Astrocyte of the cerebellum (primary cell): ENCODE measurements at regions not wholly inside any gene's neighbourhood (a gene's known extent, or its start where the extent isn't known, plus 50 kb on each side); places are given as distances from the start of the nearest gene placed in this dataset.
"Not testable (repeated sequence)": the region's sequence is repeated elsewhere in the genome, so short reads cannot be mapped to it uniquely, and the experiment has no call there.

Experiments used
- DNase-seq: peaks from one replicate; pipeline ENCODE4 v3.0.0-alpha.2; 2011; ENCODE audit warnings: low read depth
- H3K4me3 ChIP-seq: 2 replicates; pipeline ENCODE4 v1.5.1; 2011; ENCODE audit warnings: mild to moderate bottlenecking, low read depth, low read length, moderate library complexity
- in situ Hi-C: cut with HindIII; loops from 2 replicates; pipeline ENCODE4 v1.10.0; 2017; ENCODE audit warnings: low sequenced_read_pairs
- TF ChIP-seq, protein P1 (sequence below): IDR thresholded peaks from 2 replicates; pipeline ENCODE4 v1.5.1; 2012; ENCODE audit warnings: low read length, low read depth, moderate library complexity, mild to moderate bottlenecking; ENCODE audit errors: missing control alignments

DNA sequence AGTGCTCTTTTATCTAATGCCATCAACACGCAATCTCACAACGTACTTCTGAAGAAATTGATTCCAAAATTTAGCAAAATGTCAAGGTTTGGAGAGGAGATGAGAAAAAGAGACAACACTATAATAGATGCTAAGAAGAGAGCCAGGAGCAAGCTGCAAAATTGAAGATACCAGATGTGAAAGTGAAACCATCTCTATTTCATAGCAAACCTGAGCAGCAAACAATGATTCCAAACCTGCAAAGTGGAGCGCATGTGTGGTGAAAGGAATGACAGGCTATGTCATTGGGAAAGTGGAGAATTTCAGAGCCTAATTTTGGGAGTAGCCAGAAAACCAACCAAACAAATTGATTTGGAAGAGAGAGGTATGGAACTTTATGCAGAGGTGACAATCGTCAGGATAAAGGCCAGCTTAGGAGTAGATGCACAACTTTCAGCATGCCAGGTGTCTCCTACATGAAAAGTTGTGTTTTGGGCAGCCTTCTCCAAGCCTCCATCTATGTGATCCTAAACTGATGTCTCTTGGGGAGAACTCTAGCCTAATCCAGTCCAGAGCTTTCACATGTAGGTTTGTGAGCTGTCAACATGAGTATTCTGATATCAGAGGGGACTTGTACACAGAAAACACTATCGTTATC is 158.4 kb upstream of the FNDC3A start:
- TF ChIP-seq, protein P1, sequence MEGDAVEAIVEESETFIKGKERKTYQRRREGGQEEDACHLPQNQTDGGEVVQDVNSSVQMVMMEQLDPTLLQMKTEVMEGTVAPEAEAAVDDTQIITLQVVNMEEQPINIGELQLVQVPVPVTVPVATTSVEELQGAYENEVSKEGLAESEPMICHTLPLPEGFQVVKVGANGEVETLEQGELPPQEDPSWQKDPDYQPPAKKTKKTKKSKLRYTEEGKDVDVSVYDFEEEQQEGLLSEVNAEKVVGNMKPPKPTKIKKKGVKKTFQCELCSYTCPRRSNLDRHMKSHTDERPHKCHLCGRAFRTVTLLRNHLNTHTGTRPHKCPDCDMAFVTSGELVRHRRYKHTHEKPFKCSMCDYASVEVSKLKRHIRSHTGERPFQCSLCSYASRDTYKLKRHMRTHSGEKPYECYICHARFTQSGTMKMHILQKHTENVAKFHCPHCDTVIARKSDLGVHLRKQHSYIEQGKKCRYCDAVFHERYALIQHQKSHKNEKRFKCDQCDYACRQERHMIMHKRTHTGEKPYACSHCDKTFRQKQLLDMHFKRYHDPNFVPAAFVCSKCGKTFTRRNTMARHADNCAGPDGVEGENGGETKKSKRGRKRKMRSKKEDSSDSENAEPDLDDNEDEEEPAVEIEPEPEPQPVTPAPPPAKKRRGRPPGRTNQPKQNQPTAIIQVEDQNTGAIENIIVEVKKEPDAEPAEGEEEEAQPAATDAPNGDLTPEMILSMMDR, result no peak

DNA sequence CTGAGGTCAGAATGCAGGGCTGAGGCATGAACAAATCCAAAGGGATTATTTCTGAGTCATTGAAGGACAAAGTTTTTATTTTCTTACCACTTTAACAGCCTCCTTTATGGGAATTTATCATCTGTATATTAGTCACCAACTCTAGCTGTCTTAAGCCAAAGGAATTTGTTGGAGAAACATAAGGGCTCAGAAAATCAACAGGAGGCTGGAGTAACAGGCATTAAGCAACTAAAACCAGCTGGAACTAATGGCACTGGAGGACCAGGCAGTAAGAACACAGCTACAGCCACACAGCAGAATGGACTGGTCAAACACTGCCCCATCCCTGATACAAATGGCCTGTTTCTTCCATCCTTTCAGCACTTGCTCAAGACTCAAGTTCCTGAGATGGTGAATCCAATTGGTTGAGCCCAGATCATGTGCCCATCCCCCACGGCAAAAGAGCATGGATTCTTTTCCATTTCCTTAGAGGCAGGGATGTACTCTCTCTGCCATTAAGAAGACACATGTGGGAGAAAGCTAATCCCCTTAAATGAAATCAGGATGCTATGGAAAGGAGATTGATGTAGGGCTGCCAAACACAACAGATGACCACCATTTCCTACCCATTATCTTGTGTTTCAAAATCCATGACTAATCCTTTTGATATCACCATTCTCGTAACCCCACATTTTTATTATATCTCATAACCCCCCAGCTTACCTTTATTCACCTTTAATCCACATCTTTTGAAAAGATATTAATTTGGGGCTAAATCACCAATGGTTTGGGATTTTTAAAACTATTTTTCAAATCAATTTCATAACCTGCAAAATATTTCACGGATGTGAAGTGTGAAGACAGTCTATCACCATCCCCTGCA is 157.0 kb upstream of the FNDC3A start:
- TF ChIP-seq, protein P1, result no peak
- in situ Hi-C loops, result no loop called here
- DNase-seq, result peak; percentile 92
- H3K4me3 ChIP-seq, result no peak overlapping the region

More for the DNA sequence above, 158.4 kb upstream of the FNDC3A start:
- DNase-seq, result no peak
- H3K4me3 ChIP-seq, result no peak overlapping the region
- in situ Hi-C loops, result no loop called here

DNA sequence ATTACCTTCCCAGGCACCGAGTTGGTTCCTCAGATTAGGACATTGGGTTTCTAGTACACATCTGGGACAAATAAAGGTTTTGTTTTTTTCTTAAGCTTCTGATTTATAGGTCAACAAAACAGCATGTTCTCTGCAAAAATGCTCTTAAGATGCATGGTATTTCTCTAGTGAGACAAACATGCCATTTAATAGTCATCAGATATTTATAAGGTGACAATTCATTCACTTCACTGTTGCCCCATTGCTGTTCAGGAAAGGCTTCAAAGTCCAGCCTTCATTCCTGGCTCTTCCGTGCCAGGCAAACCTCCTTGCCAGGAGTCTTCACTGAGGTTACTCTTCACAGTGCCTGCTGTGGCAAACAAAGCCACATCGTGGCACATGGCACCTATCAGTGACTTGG is 156.3 kb upstream of the FNDC3A start:
- no peak for DNase-seq
- TF ChIP-seq, protein P1, result no peak
- H3K4me3 ChIP-seq, result no peak overlapping the region
- in situ Hi-C loops, result no loop called here

DNA sequence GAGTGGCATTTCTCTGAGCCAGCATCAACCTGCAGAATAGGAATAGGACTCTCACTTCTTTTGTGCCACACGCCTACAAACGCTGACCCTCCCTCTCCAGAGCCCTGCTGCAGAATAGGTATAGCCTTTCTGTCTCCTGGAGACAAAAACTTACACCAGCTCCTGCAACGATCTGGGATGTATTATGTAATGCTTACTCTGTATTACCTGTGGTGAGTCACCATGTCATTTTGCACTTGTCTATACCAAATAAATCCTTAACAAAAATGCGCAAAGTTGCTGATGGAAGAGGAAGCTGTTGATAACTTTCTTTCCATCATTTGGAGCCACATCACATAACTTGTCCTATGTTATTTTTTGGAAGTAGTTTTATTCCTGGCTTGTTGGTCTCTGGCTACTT is 155.8 kb upstream of the FNDC3A start:
- DNase-seq, result no peak
- no peak overlapping the region for H3K4me3 ChIP-seq
- TF ChIP-seq, protein P1, result no peak
- in situ Hi-C loops, result no loop called here

DNA sequence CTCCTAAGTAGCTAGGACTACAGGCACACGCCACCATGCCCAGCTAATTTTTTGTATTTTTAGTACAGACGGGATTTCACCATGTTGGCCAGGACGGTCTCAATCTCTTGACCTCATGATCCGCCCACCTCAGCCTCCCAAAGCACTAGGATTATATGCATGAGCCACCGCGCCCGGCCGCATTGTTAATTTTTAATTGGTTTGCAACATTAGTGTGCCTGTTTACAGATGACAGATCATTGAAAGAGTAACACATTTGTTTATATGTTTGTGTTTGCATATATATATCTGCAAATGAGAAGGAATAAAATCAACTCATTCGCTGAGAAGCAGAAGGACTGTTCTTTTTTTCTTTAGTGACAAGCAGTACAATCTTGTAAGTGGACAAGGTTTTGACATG is 152.2 kb upstream of the FNDC3A start:
- in situ Hi-C loops, H3K4me3 ChIP-seq, DNase-seq: not testable (repeated sequence)

DNA sequence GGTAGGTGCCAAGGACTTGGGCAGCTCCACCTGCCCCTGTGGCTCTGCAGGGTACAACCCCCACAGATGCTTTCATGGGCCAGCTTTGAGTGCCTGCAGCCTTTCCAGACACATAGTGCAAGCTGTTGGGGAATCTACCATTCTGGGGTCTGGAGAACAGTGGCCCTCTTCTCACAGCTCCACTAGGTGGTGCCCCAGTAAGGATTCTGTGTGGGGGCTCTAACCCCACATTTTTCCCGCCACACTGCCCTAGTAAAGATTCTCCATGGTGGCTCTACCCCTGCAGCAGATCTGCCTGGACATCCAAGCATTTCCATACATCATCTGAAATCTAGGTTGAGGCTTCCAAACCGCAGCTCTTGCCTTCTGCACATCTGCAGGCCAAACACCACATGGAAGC is 149.7 kb upstream of the FNDC3A start:
- TF ChIP-seq, protein P1, result no peak
- no peak for DNase-seq
- in situ Hi-C loops, result no loop called here
- no peak overlapping the region for H3K4me3 ChIP-seq

DNA sequence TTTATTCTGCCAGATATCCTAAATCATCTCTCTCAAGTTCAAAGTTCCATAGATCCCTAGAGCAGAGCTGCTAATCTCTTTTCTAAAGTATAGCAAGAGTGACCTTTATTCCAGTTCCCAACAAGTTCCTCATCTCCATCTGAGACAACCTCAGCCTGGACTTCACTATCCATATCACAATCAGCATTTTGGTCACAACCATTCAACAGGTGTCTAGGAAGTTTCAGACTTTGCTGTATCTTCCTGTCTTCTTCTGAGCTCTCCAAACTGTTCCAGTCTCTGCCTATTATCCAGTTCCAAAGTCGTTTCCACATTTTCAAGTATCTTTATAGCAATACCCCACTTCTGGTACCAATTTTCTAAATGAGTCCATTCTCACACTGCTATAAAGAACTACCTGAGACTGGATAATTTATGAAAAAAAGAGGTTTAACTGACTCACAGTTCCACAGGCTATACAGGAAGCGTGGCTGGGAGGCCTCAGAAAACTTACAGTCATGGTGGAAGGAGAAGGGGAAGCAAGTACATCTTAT is 148.7 kb upstream of the FNDC3A start:
- H3K4me3 ChIP-seq, DNase-seq, in situ Hi-C loops: not testable (repeated sequence)
